ENCODE measurements at regions not wholly inside any gene's neighbourhood (a gene's known extent, or its start where the extent isn't known, plus 50 kb on each side); places are given as distances from the start of the nearest gene placed in this dataset.

- TF ChIP-seq CTCF (tag by site-specific recombination; IDR thresholded peaks at IDR 0.05): no peak
- no peak for TF ChIP-seq ZNF292 (tag by site-specific recombination; IDR thresholded peaks at IDR 0.05; ENCODE audit: borderline replicate concordance, low read depth)
- TF ChIP-seq GFI1B (tag by site-specific recombination; IDR thresholded peaks at IDR 0.05): no peak
- no peak for TF ChIP-seq YY1 (tag by site-specific recombination; IDR thresholded peaks at IDR 0.05)
- no peak for TF ChIP-seq KLF10 (tag by site-specific recombination; IDR thresholded peaks at IDR 0.05)
- no peak for TF ChIP-seq ZNF24 (tag by site-specific recombination; IDR thresholded peaks at IDR 0.05)
Measured at GRCh38 chr2:144290276-144290675, 229.6 kb downstream of the ZEB2 start.
